ENCODE measurements at regions not wholly inside any gene's neighbourhood (a gene's known extent, or its start where the extent isn't known, plus 50 kb on each side); places are given as distances from the start of the nearest gene placed in this dataset.

DNA sequence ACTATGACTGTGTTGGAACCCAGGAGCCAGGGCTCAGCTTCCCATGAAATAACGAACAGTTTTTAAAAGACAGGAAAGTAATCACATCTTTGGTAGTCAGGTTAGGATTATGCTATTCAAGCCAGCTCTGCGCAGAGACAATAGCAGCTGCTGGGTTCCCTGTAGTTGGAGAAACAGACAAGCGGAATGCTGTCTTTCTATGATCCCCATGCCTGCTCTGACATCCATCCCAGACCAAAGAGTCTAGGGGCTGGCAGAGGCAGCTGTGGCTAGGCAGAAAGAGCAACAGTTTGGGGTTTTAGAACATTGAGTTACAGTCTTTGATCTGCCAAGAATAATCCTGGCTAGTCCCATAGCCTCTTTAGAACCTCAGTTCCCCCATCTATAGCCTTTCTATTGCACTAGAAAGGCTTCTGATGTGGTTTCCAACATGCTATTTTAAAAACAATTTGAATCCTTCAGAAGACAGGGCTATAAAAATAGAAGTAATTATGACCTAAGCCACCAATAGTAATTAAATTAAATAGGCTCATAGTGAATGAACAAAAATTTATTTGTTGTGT lies 146.8 kb downstream of the MTX2 start:
- TF ChIP-seq POLR2A (IDR thresholded peaks at IDR 0.05): no peak
- TF ChIP-seq, protein P1, sequence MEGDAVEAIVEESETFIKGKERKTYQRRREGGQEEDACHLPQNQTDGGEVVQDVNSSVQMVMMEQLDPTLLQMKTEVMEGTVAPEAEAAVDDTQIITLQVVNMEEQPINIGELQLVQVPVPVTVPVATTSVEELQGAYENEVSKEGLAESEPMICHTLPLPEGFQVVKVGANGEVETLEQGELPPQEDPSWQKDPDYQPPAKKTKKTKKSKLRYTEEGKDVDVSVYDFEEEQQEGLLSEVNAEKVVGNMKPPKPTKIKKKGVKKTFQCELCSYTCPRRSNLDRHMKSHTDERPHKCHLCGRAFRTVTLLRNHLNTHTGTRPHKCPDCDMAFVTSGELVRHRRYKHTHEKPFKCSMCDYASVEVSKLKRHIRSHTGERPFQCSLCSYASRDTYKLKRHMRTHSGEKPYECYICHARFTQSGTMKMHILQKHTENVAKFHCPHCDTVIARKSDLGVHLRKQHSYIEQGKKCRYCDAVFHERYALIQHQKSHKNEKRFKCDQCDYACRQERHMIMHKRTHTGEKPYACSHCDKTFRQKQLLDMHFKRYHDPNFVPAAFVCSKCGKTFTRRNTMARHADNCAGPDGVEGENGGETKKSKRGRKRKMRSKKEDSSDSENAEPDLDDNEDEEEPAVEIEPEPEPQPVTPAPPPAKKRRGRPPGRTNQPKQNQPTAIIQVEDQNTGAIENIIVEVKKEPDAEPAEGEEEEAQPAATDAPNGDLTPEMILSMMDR (IDR thresholded peaks at IDR 0.05): no peak
